ENCODE measurements at regions not wholly inside any gene's neighbourhood (a gene's known extent, or its start where the extent isn't known, plus 50 kb on each side); places are given as distances from the start of the nearest gene placed in this dataset.

- TF ChIP-seq CTCF (IDR thresholded peaks at IDR 0.05) (no peak), POLR2A (IDR thresholded peaks at IDR 0.05) (no peak)
Measured at GRCh38 chr18:11245879-11246278, 96.5 kb upstream of the PIEZO2 start.

Measured in right lobe of liver (tissue), 4 donors.